MM.1S (cell line): ENCODE measurements at regions not wholly inside any gene's neighbourhood (a gene's known extent, or its start where the extent isn't known, plus 50 kb on each side); places are given as distances from the start of the nearest gene placed in this dataset.

Source experiments
- DNase-seq: peaks from one replicate; pipeline ENCODE4 v3.0.0-alpha.2; 2015
- H2AFZ ChIP-seq: fragments of 300-600 bp; sonication (generic); 2 replicates; pipeline ENCODE4 v1.6.0; 2016; ENCODE audit warnings: antibody characterized with exemption, low read length
- H3F3A ChIP-seq: fragments of 300-600 bp; sonication (generic); 2 replicates; pipeline ENCODE4 v1.6.1; 2016; ENCODE audit warnings: mild to moderate bottlenecking, antibody characterized with exemption, low read length, moderate library complexity, mixed read lengths; ENCODE audit not compliant: insufficient read depth
- H3K27ac ChIP-seq: fragments of 300-600 bp; sonication (generic); 2 replicates; pipeline ENCODE4 v1.5.1; 2016; ENCODE audit warnings: mild to moderate bottlenecking, low read length
- H3K27me3 ChIP-seq: fragments of 300-600 bp; sonication (generic); replicated peaks from 2 replicates; pipeline ENCODE4 v1.6.0; 2016; ENCODE audit warnings: low read length; ENCODE audit not compliant: insufficient read depth
- H3K36me3 ChIP-seq: fragments of 300-600 bp; sonication (generic); replicated peaks from 2 replicates; pipeline ENCODE4 v1.6.1; 2016; ENCODE audit warnings: mild to moderate bottlenecking, low read length, mixed read lengths; ENCODE audit not compliant: insufficient read depth
- H3K4me1 ChIP-seq: fragments of 300-600 bp; sonication (generic); 2 replicates; pipeline ENCODE4 v1.6.1; 2016; ENCODE audit warnings: low read length, mixed read lengths
- H3K4me2 ChIP-seq: fragments of 300-600 bp; sonication (generic); 2 replicates; pipeline ENCODE4 v1.6.0; 2016; ENCODE audit warnings: low read depth, low read length
- H3K4me3 ChIP-seq: fragments of 300-600 bp; sonication (generic); 2 replicates; pipeline ENCODE4 v1.5.1; 2016; ENCODE audit warnings: low read length, mixed read lengths
- H3K79me2 ChIP-seq: fragments of 300-600 bp; sonication (generic); 2 replicates; pipeline ENCODE4 v1.6.1; 2016; ENCODE audit warnings: mixed run types, low read length, mixed read lengths
- H3K9ac ChIP-seq: fragments of 300-600 bp; sonication (generic); 2 replicates; pipeline ENCODE4 v1.6.1; 2016; ENCODE audit warnings: low read length, mixed read lengths
- H3K9me2 ChIP-seq: fragments of 300-600 bp; sonication (generic); replicated peaks from 2 replicates; pipeline ENCODE4 v1.6.1; 2016; ENCODE audit warnings: mild to moderate bottlenecking, low read length, mixed read lengths; ENCODE audit not compliant: insufficient read depth
- H3K9me3 ChIP-seq: fragments of 300-600 bp; sonication (generic); replicated peaks from 2 replicates; pipeline ENCODE4 v1.6.1; 2016; ENCODE audit warnings: mild to moderate bottlenecking, low read length, mixed read lengths; ENCODE audit not compliant: insufficient read depth
- H4K20me1 ChIP-seq: fragments of 300-600 bp; sonication (generic); 2 replicates; pipeline ENCODE4 v1.6.1; 2016; ENCODE audit warnings: mild to moderate bottlenecking, low read length, moderate library complexity, mixed read lengths; ENCODE audit not compliant: insufficient read depth
- CTCF ChIP-seq: fragments of 300-600 bp; sonication (generic); IDR thresholded peaks from 2 replicates; pipeline ENCODE4 v1.5.1; 2016; ENCODE audit warnings: antibody characterized with exemption, low read length, mixed read lengths
- EZH2 ChIP-seq: fragments of 300-600 bp; sonication (generic); optimal IDR thresholded peaks from 2 replicates; pipeline ENCODE3; 2017; ENCODE audit warnings: low read depth, mild to moderate bottlenecking, antibody characterized with exemption, low read length, mixed read lengths
- EZH2phosphoT487 ChIP-seq: fragments of 300-600 bp; sonication (generic); IDR thresholded peaks from 2 replicates; pipeline ENCODE4 v1.6.1; 2018; ENCODE audit warnings: antibody characterized with exemption, low read length

- no peak overlapping the region for H3K27ac ChIP-seq
- H3K9me3 ChIP-seq, result no peaks in the 10 kb centered on the region
- no peak overlapping the region for H3K9ac ChIP-seq
- H3K36me3 ChIP-seq, result no peaks in the 10 kb centered on the region
- no peaks in the 10 kb centered on the region for H3K27me3 ChIP-seq
- H3K4me2 ChIP-seq, result no peak overlapping the region
- no peaks in the 10 kb centered on the region for H4K20me1 ChIP-seq
- no peaks in the 10 kb centered on the region for H3F3A ChIP-seq
- no peak overlapping the region for H2AFZ ChIP-seq
- H3K4me1 ChIP-seq, result no peaks in the 10 kb centered on the region
- H3K79me2 ChIP-seq, result no peaks in the 10 kb centered on the region
- no peak for DNase-seq
- no peaks in the 10 kb centered on the region for H3K9me2 ChIP-seq
- TF ChIP-seq CTCF (no peak), EZH2phosphoT487 (no peak), EZH2 (no peak)
- no peak overlapping the region for H3K4me3 ChIP-seq
Observed at GRCh38 chr7:53191191-53191695, 155.8 kb downstream of the POM121L12 start.

- DNase-seq, result no peak
- no peaks in the 10 kb centered on the region for H3F3A ChIP-seq
- no peak for TF ChIP-seq CTCF
- no peak for TF ChIP-seq EZH2
- no peak for TF ChIP-seq EZH2phosphoT487
- no peak overlapping the region for H3K4me2 ChIP-seq
- H4K20me1 ChIP-seq, result no peaks in the 10 kb centered on the region
- no peak overlapping the region for H3K9ac ChIP-seq
- H3K36me3 ChIP-seq, result no peaks in the 10 kb centered on the region
- H3K4me1 ChIP-seq, result no peaks in the 10 kb centered on the region
- H3K27ac ChIP-seq, result no peak overlapping the region
- no peaks in the 10 kb centered on the region for H3K9me3 ChIP-seq
- no peaks in the 10 kb centered on the region for H3K9me2 ChIP-seq
- no peak overlapping the region for H3K4me3 ChIP-seq
- H2AFZ ChIP-seq, result no peak overlapping the region
- no peaks in the 10 kb centered on the region for H3K79me2 ChIP-seq
- H3K27me3 ChIP-seq, result no peaks in the 10 kb centered on the region
Observed at GRCh38 chr7:53191836-53192443, 156.5 kb downstream of the POM121L12 start.

- H3K36me3 ChIP-seq, result no peaks in the 10 kb centered on the region
- H3K27ac ChIP-seq, result no peak overlapping the region
- no peak overlapping the region for H3K9ac ChIP-seq
- H2AFZ ChIP-seq, result no peak overlapping the region
- no peaks in the 10 kb centered on the region for H3F3A ChIP-seq
- H3K9me3 ChIP-seq, result no peaks in the 10 kb centered on the region
- H3K4me1 ChIP-seq, result no peaks in the 10 kb centered on the region
- no peak overlapping the region for H3K4me3 ChIP-seq
- H4K20me1 ChIP-seq, result no peaks in the 10 kb centered on the region
- no peaks in the 10 kb centered on the region for H3K79me2 ChIP-seq
- TF ChIP-seq EZH2 (no peak), CTCF (no peak), EZH2phosphoT487 (no peak)
- H3K27me3 ChIP-seq, result no peaks in the 10 kb centered on the region
- no peak for DNase-seq
- no peak overlapping the region for H3K4me2 ChIP-seq
- no peaks in the 10 kb centered on the region for H3K9me2 ChIP-seq
Observed at GRCh38 chr7:53205006-53205405, 169.6 kb downstream of the POM121L12 start.
